Spleen (tissue), 7 donors: ENCODE measurements at regions not wholly inside any gene's neighbourhood (a gene's known extent, or its start where the extent isn't known, plus 50 kb on each side); places are given as distances from the start of the nearest gene placed in this dataset.

Experiments used
- CTCF ChIP-seq, 11 experiments: fragments of 200-600 bp in 7 of 11; fragments of 450-650 bp in 4 of 11; sonication (generic) in 4 of 11; IDR thresholded peaks in 8 of 11; conservative IDR thresholded peaks in 3 of 11; 1 replicate in 7 of 11; 2 replicates in 4 of 11; pipeline versions ENCODE4 v1.4.0 to v1.8.0; 2016 to 2021; ENCODE audit warnings: antibody characterized with exemption in 11 of 11, inconsistent platforms in 4 of 11, mild to moderate bottlenecking in 1 of 11
- POLR2A ChIP-seq, 3 donors: fragments of 450-650 bp; IDR thresholded peaks; one replicate each; pipeline ENCODE4 v1.5.1; 2017; ENCODE audit warnings: antibody characterized with exemption in 3 of 3, mild to moderate bottlenecking in 1 of 3
- donor health status: DM: no; HTN: no; CAD: no; lungs with moderate emphysema.
- donor health status: DM: no; HTN: no; CAD: no.
- donor health status: DM: no; HTN: no; CAD: no.

- TF ChIP-seq CTCF (IDR thresholded peaks at IDR 0.05 in 8 of 11, conservative IDR thresholded peaks at IDR 0.05 in 3 of 11) (no peak), POLR2A (IDR thresholded peaks at IDR 0.05) (no peak)
Measured at GRCh38 chrX:137171626-137172025, 137.8 kb upstream of the GPR101 start.
